ENCODE measurements at regions not wholly inside any gene's neighbourhood (a gene's known extent, or its start where the extent isn't known, plus 50 kb on each side); places are given as distances from the start of the nearest gene placed in this dataset.

GRCh38 chr10:111273235-111273634 lies 196.4 kb downstream of the ADRA2A start:
- Mint-ChIP-seq H3K36me3 (no peaks in the 10 kb centered on the region), H3K9me3 (peaks cover 0 to 5% (median 0%) of the 10 kb centered on the region in 7 donors), H3K4me1 (no peaks in the 10 kb centered on the region), H3K27ac (no peak overlapping the region), H3K27me3 (peaks cover 21% of the 10 kb centered on the region), H3K4me3 (no peak overlapping the region)
- Histone ChIP-seq H3K36me3 (ENCODE audit: control insufficient read depth, insufficient read depth, low read length) (no peaks in the 10 kb centered on the region), H3K27ac (ENCODE audit: insufficient read depth, low read length, poor library complexity, severe bottlenecking) (no peak overlapping the region), H3K4me1 (ENCODE audit: control insufficient read depth, insufficient read depth, low read length, poor library complexity, severe bottlenecking) (no peaks in the 10 kb centered on the region), H3K4me3 (ENCODE audit: low read depth, low read length) (no peak overlapping the region), H3K9me3 (ENCODE audit: control insufficient read depth in 2 of 2, low read length in 2 of 2) (no peaks in the 10 kb centered on the region), H3K27me3 (ENCODE audit: control insufficient read depth, insufficient read depth, low read length) (no peaks in the 10 kb centered on the region)
- ATAC-seq (ENCODE audit: low read depth in 2 of 2) (no peak), DNase-seq (no peak)

GRCh38 chr10:111273635-111274034 lies 196.8 kb downstream of the ADRA2A start:
- H3K36me3 ChIP-seq (ENCODE audit: control insufficient read depth, insufficient read depth, low read length), result no peaks in the 10 kb centered on the region
- Mint-ChIP-seq H3K4me1 (no peaks in the 10 kb centered on the region), H3K27ac (no peak overlapping the region), H3K4me3 (no peak overlapping the region), H3K27me3 (peaks cover 21% of the 10 kb centered on the region), H3K9me3 (peaks cover 0 to 8% (median 0%) of the 10 kb centered on the region in 7 donors), H3K36me3 (no peaks in the 10 kb centered on the region)
- H3K27ac ChIP-seq (ENCODE audit: insufficient read depth, low read length, poor library complexity, severe bottlenecking), result no peak overlapping the region
- no peak for ATAC-seq (ENCODE audit: low read depth in 2 of 2)
- no peaks in the 10 kb centered on the region for H3K4me1 ChIP-seq (ENCODE audit: control insufficient read depth, insufficient read depth, low read length, poor library complexity, severe bottlenecking)
- no peak overlapping the region for H3K4me3 ChIP-seq (ENCODE audit: low read depth, low read length)
- DNase-seq, result no peak
- H3K9me3 ChIP-seq (ENCODE audit: control insufficient read depth in 2 of 2, low read length in 2 of 2), result no peaks in the 10 kb centered on the region
- H3K27me3 ChIP-seq (ENCODE audit: control insufficient read depth, insufficient read depth, low read length), result no peaks in the 10 kb centered on the region

- ATAC-seq (ENCODE audit: low read depth in 2 of 2) (no peak), DNase-seq (no peak)
- no peaks in the 10 kb centered on the region for H3K36me3 Mint-ChIP-seq
- Histone ChIP-seq H3K27ac (ENCODE audit: insufficient read depth, low read length, poor library complexity, severe bottlenecking) (no peak overlapping the region), H3K36me3 (ENCODE audit: control insufficient read depth, insufficient read depth, low read length) (no peaks in the 10 kb centered on the region), H3K4me1 (ENCODE audit: control insufficient read depth, insufficient read depth, low read length, poor library complexity, severe bottlenecking) (no peaks in the 10 kb centered on the region), H3K4me3 (ENCODE audit: low read depth, low read length) (no peak overlapping the region), H3K9me3 (ENCODE audit: control insufficient read depth in 2 of 2, low read length in 2 of 2) (no peaks in the 10 kb centered on the region), H3K27me3 (ENCODE audit: control insufficient read depth, insufficient read depth, low read length) (no peaks in the 10 kb centered on the region)
- no peaks in the 10 kb centered on the region for H3K4me1 Mint-ChIP-seq
- peaks cover 20% of the 10 kb centered on the region for H3K27me3 Mint-ChIP-seq
- no peak overlapping the region for H3K4me3 Mint-ChIP-seq
- H3K9me3 Mint-ChIP-seq, result peaks cover 0 to 8% (median 0%) of the 10 kb centered on the region in 7 donors
- H3K27ac Mint-ChIP-seq, result no peak overlapping the region
Observed at GRCh38 chr10:111275091-111275490, 198.3 kb downstream of the ADRA2A start.

- no peak overlapping the region for H3K4me3 ChIP-seq (ENCODE audit: low read depth, low read length)
- H3K36me3 Mint-ChIP-seq, result no peaks in the 10 kb centered on the region
- no peak overlapping the region for H3K4me3 Mint-ChIP-seq
- no peak overlapping the region for H3K27ac ChIP-seq (ENCODE audit: insufficient read depth, low read length, poor library complexity, severe bottlenecking)
- no peak overlapping the region for H3K27ac Mint-ChIP-seq
- H3K27me3 Mint-ChIP-seq, result peaks cover 14% of the 10 kb centered on the region
- H3K27me3 ChIP-seq (ENCODE audit: control insufficient read depth, insufficient read depth, low read length), result no peaks in the 10 kb centered on the region
- DNase-seq, result no peak
- no peaks in the 10 kb centered on the region for H3K4me1 Mint-ChIP-seq
- no peaks in the 10 kb centered on the region for H3K36me3 ChIP-seq (ENCODE audit: control insufficient read depth, insufficient read depth, low read length)
- no peak for ATAC-seq (ENCODE audit: low read depth in 2 of 2)
- H3K9me3 Mint-ChIP-seq, result peaks cover 0 to 8% (median 0%) of the 10 kb centered on the region in 7 donors
- H3K9me3 ChIP-seq (ENCODE audit: control insufficient read depth in 2 of 2, low read length in 2 of 2), result no peaks in the 10 kb centered on the region
- H3K4me1 ChIP-seq (ENCODE audit: control insufficient read depth, insufficient read depth, low read length, poor library complexity, severe bottlenecking), result no peaks in the 10 kb centered on the region
Observed at GRCh38 chr10:111277661-111278060, 200.8 kb downstream of the ADRA2A start.

- Histone ChIP-seq H3K36me3 (ENCODE audit: control insufficient read depth, insufficient read depth, low read length) (no peaks in the 10 kb centered on the region), H3K27ac (ENCODE audit: insufficient read depth, low read length, poor library complexity, severe bottlenecking) (no peak overlapping the region), H3K4me1 (ENCODE audit: control insufficient read depth, insufficient read depth, low read length, poor library complexity, severe bottlenecking) (no peaks in the 10 kb centered on the region), H3K9me3 (ENCODE audit: control insufficient read depth in 2 of 2, low read length in 2 of 2) (no peaks in the 10 kb centered on the region), H3K27me3 (ENCODE audit: control insufficient read depth, insufficient read depth, low read length) (no peaks in the 10 kb centered on the region), H3K4me3 (ENCODE audit: low read depth, low read length) (no peak overlapping the region)
- DNase-seq, result no peak
- H3K27me3 Mint-ChIP-seq, result peaks cover 14% of the 10 kb centered on the region
- H3K9me3 Mint-ChIP-seq, result peaks cover 0 to 8% (median 0%) of the 10 kb centered on the region in 7 donors
- no peak overlapping the region for H3K27ac Mint-ChIP-seq
- H3K36me3 Mint-ChIP-seq, result no peaks in the 10 kb centered on the region
- H3K4me3 Mint-ChIP-seq, result peak overlapping the region in 1 of 4 donors; percentile 38
- no peak for ATAC-seq (ENCODE audit: low read depth in 2 of 2)
- H3K4me1 Mint-ChIP-seq, result no peaks in the 10 kb centered on the region
Observed at GRCh38 chr10:111278266-111278665, 201.4 kb downstream of the ADRA2A start.

- no peak for DNase-seq
- H3K27me3 Mint-ChIP-seq, result no peaks in the 10 kb centered on the region
Observed at GRCh38 chr10:111281516-111281915, 204.7 kb downstream of the ADRA2A start.

GRCh38 chr10:111289461-111289860 lies 212.6 kb downstream of the ADRA2A start:
- no peaks in the 10 kb centered on the region for H3K36me3 ChIP-seq (ENCODE audit: control insufficient read depth, insufficient read depth, low read length)
- H3K9me3 ChIP-seq (ENCODE audit: control insufficient read depth in 2 of 2, low read length in 2 of 2), result no peaks in the 10 kb centered on the region
- H3K4me1 ChIP-seq (ENCODE audit: control insufficient read depth, insufficient read depth, low read length, poor library complexity, severe bottlenecking), result no peaks in the 10 kb centered on the region
- DNase-seq, result no peak
- no peak overlapping the region for H3K27ac ChIP-seq (ENCODE audit: insufficient read depth, low read length, poor library complexity, severe bottlenecking)
- ATAC-seq (ENCODE audit: low read depth in 2 of 2), result no peak
- H3K27me3 ChIP-seq (ENCODE audit: control insufficient read depth, insufficient read depth, low read length), result no peaks in the 10 kb centered on the region
- Mint-ChIP-seq H3K36me3 (no peaks in the 10 kb centered on the region), H3K27me3 (peaks cover 4% of the 10 kb centered on the region), H3K9me3 (no peaks in the 10 kb centered on the region), H3K4me3 (no peak overlapping the region), H3K4me1 (no peaks in the 10 kb centered on the region), H3K27ac (no peak overlapping the region)
- H3K4me3 ChIP-seq (ENCODE audit: low read depth, low read length), result no peak overlapping the region

More at GRCh38 chr10:111281516-111281915, 204.7 kb downstream of the ADRA2A start:
- no peaks in the 10 kb centered on the region for H3K4me1 ChIP-seq (ENCODE audit: control insufficient read depth, insufficient read depth, low read length, poor library complexity, severe bottlenecking)
- H3K9me3 ChIP-seq (ENCODE audit: control insufficient read depth in 2 of 2, low read length in 2 of 2), result no peaks in the 10 kb centered on the region
- H3K27me3 ChIP-seq (ENCODE audit: control insufficient read depth, insufficient read depth, low read length), result no peaks in the 10 kb centered on the region
- H3K4me1 Mint-ChIP-seq, result no peaks in the 10 kb centered on the region
- no peaks in the 10 kb centered on the region for H3K36me3 Mint-ChIP-seq
- H3K27ac Mint-ChIP-seq, result no peak overlapping the region
- H3K36me3 ChIP-seq (ENCODE audit: control insufficient read depth, insufficient read depth, low read length), result no peaks in the 10 kb centered on the region
- no peak overlapping the region for H3K4me3 Mint-ChIP-seq
- H3K27ac ChIP-seq (ENCODE audit: insufficient read depth, low read length, poor library complexity, severe bottlenecking), result no peak overlapping the region
- H3K9me3 Mint-ChIP-seq, result peaks cover 0 to 8% (median 0%) of the 10 kb centered on the region in 7 donors
- no peak for ATAC-seq (ENCODE audit: low read depth in 2 of 2)
- H3K4me3 ChIP-seq (ENCODE audit: low read depth, low read length), result no peak overlapping the region

GRCh38 chr10:111290649-111291048 lies 213.8 kb downstream of the ADRA2A start:
- Mint-ChIP-seq H3K27me3 (peaks cover 4% of the 10 kb centered on the region), H3K4me1 (no peaks in the 10 kb centered on the region)

More at GRCh38 chr10:111290649-111291048, 213.8 kb downstream of the ADRA2A start:
- Mint-ChIP-seq H3K4me3 (no peak overlapping the region), H3K9me3 (peaks cover 0 to 1% (median 0%) of the 10 kb centered on the region in 7 donors), H3K27ac (no peak overlapping the region), H3K36me3 (no peaks in the 10 kb centered on the region)
- no peak overlapping the region for H3K4me3 ChIP-seq (ENCODE audit: low read depth, low read length)
- H3K27ac ChIP-seq (ENCODE audit: insufficient read depth, low read length, poor library complexity, severe bottlenecking), result no peak overlapping the region
- no peaks in the 10 kb centered on the region for H3K9me3 ChIP-seq (ENCODE audit: control insufficient read depth in 2 of 2, low read length in 2 of 2)
- DNase-seq (no peak), ATAC-seq (ENCODE audit: low read depth in 2 of 2) (no peak)
- no peaks in the 10 kb centered on the region for H3K4me1 ChIP-seq (ENCODE audit: control insufficient read depth, insufficient read depth, low read length, poor library complexity, severe bottlenecking)
- no peaks in the 10 kb centered on the region for H3K36me3 ChIP-seq (ENCODE audit: control insufficient read depth, insufficient read depth, low read length)
- H3K27me3 ChIP-seq (ENCODE audit: control insufficient read depth, insufficient read depth, low read length), result no peaks in the 10 kb centered on the region
